RWPE2 (cell line): ENCODE measurements at regions not wholly inside any gene's neighbourhood (a gene's known extent, or its start where the extent isn't known, plus 50 kb on each side); places are given as distances from the start of the nearest gene placed in this dataset.

Experiments
- ATAC-seq: fragments of 200-7000 bp; cut with Tn5 transposase; 3 replicates; pipeline ENCODE4 v1.9.1; 2021; ENCODE audit warnings: low read depth
- DNase-seq: peaks from one replicate; pipeline ENCODE4 v3.0.0-alpha.2; 2020; ENCODE audit warnings: low spot score
- H3K27ac ChIP-seq: fragments of 450-650 bp; 2 replicates; pipeline ENCODE4 v1.5.1; 2017; ENCODE audit warnings: mild to moderate bottlenecking; ENCODE audit not compliant: poor library complexity, severe bottlenecking
- H3K27me3 ChIP-seq: fragments of 250-450 bp; sonication (Bioruptor Pico); 2 replicates; pipeline ENCODE4 v1.5.1; 2021; ENCODE audit warnings: mild to moderate bottlenecking, moderate library complexity; ENCODE audit not compliant: insufficient read depth, poor library complexity, severe bottlenecking
- H3K36me3 ChIP-seq: fragments of 250-450 bp; sonication (Bioruptor Pico); 2 replicates; pipeline ENCODE4 v1.5.1; 2020; ENCODE audit warnings: low read depth, mild to moderate bottlenecking, moderate library complexity
- H3K4me1 ChIP-seq: fragments of 250-450 bp; sonication (Bioruptor Pico); 2 replicates; pipeline ENCODE4 v1.5.1; 2021; ENCODE audit warnings: mild to moderate bottlenecking, moderate library complexity; ENCODE audit not compliant: insufficient read depth, poor library complexity, severe bottlenecking
- H3K4me3 ChIP-seq: fragments of 250-450 bp; sonication (Bioruptor Pico); 2 replicates; pipeline ENCODE4 v1.5.1; 2021; ENCODE audit warnings: mild to moderate bottlenecking, moderate library complexity; ENCODE audit not compliant: severe bottlenecking
- H3K9me3 ChIP-seq: fragments of 250-450 bp; sonication (Bioruptor Pico); 2 replicates; pipeline ENCODE4 v1.5.1; 2021; ENCODE audit warnings: mild to moderate bottlenecking, moderate library complexity; ENCODE audit not compliant: severe bottlenecking
- CTCF ChIP-seq: fragments of 450-650 bp; IDR thresholded peaks from one replicate; pipeline ENCODE4 v1.5.1; 2017; ENCODE audit warnings: mild to moderate bottlenecking, moderate library complexity; ENCODE audit not compliant: poor library complexity, severe bottlenecking

GRCh38 chr16:61344791-61345190 is 691.4 kb downstream of the CDH8 start:
- no peak for ATAC-seq

DNA sequence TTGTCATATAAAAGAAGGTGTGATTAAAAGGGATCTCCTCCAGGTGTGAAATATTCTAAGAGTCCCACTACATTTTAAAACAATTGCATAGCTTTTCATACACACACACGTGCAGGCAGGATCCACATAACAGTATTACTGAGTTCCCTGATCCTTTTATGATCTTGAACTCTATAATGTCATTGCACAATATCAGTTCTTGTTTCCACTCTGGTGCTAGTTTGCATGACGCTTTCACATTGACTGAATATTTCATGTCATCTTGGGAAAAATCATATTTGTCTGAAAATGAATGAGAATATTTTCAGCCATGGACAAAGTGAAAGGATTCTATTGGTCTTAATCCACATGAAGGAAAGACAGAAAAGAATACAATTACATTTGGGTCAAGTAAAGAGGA is 703.8 kb downstream of the CDH8 start:
- Histone ChIP-seq H3K27ac (no peak overlapping the region), H3K36me3 (no peaks in the 10 kb centered on the region), H3K4me1 (no peaks in the 10 kb centered on the region), H3K9me3 (no peaks in the 10 kb centered on the region), H3K27me3 (peaks cover 20% of the 10 kb centered on the region), H3K4me3 (no peak overlapping the region)
- TF ChIP-seq CTCF, result no peak
- ATAC-seq (no peak), DNase-seq (no peak)

More at GRCh38 chr16:61344791-61345190, 691.4 kb downstream of the CDH8 start:
- Histone ChIP-seq H3K27me3 (peaks cover 14% of the 10 kb centered on the region), H3K9me3 (no peaks in the 10 kb centered on the region), H3K4me3 (no peak overlapping the region), H3K36me3 (no peaks in the 10 kb centered on the region), H3K27ac (no peak overlapping the region), H3K4me1 (no peaks in the 10 kb centered on the region)
- no peak for DNase-seq
- no peak for TF ChIP-seq CTCF

GRCh38 chr16:61324044-61324443 is 712.2 kb downstream of the CDH8 start:
- no peak overlapping the region for H3K4me3 ChIP-seq
- H3K4me1 ChIP-seq, result peaks cover 3% of the 10 kb centered on the region
- DNase-seq (no peak), ATAC-seq (no peak)
- peaks cover 11% of the 10 kb centered on the region for H3K27me3 ChIP-seq
- no peaks in the 10 kb centered on the region for H3K36me3 ChIP-seq
- no peak for TF ChIP-seq CTCF
- no peaks in the 10 kb centered on the region for H3K9me3 ChIP-seq
- no peak overlapping the region for H3K27ac ChIP-seq

- H3K27ac ChIP-seq, result no peak overlapping the region
- H3K4me1 ChIP-seq, result peaks cover 3% of the 10 kb centered on the region
- H3K36me3 ChIP-seq, result no peaks in the 10 kb centered on the region
- H3K9me3 ChIP-seq, result no peaks in the 10 kb centered on the region
- H3K4me3 ChIP-seq, result no peak overlapping the region
- no peak for TF ChIP-seq CTCF
- ATAC-seq (peak; percentile 84), DNase-seq (no peak)
- peaks cover 8% of the 10 kb centered on the region for H3K27me3 ChIP-seq
Observed at GRCh38 chr16:61323456-61323855, 712.8 kb downstream of the CDH8 start.

DNA sequence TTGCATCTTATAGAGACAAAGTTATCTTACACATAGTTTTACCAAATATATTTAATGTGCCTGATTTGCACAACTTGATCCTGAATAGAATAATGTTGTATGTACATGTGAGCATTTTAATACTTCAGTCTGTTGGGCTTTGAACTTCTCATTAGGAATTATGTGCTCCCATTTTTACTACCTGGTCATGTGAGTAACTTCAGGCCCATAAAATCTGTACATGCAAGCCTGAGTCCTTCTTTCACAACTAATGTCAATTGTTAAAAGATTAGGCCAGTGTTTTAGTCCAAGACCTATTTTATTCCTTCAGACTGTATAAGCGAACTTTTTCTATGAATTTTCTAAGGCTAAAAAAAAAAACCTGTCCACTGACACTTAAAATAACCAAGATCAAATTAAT is 715.4 kb downstream of the CDH8 start:
- DNase-seq, result no peak
- no peak overlapping the region for H3K4me3 ChIP-seq
- no peak for ATAC-seq
- no peak overlapping the region for H3K27ac ChIP-seq
- H3K27me3 ChIP-seq, result peaks cover 4% of the 10 kb centered on the region
- no peaks in the 10 kb centered on the region for H3K9me3 ChIP-seq
- H3K4me1 ChIP-seq, result peaks cover 3% of the 10 kb centered on the region
- no peak for TF ChIP-seq CTCF
- no peaks in the 10 kb centered on the region for H3K36me3 ChIP-seq
